A204.1 (cell line): ENCODE measurements at regions not wholly inside any gene's neighbourhood (a gene's known extent, or its start where the extent isn't known, plus 50 kb on each side); places are given as distances from the start of the nearest gene placed in this dataset.

Experiments
- FAIRE-seq: peaks from 2 replicates; lab custom pipeline; 2012; peaks lifted over from hg19 to GRCh38; lab: Jason Lieb, UNC

- FAIRE-seq = no peak
Observed at GRCh38 chr2:146123714-146124113, 1603.8 kb upstream of the ZEB2 start.

GRCh38 chr2:146123256-146123655, 1603.3 kb upstream of the ZEB2 start:
- FAIRE-seq = no peak

- FAIRE-seq = no peak
Observed at GRCh38 chr2:146119586-146119985, 1599.7 kb upstream of the ZEB2 start.

GRCh38 chr2:146108993-146109392, 1589.1 kb upstream of the ZEB2 start:
- FAIRE-seq = no peak

- no peak for FAIRE-seq
Observed at GRCh38 chr2:146094185-146094584, 1574.3 kb upstream of the ZEB2 start.

GRCh38 chr2:146081459-146081858, 1561.5 kb upstream of the ZEB2 start:
- no peak for FAIRE-seq

- FAIRE-seq = peak; percentile 46
Observed at GRCh38 chr2:146080925-146081324, 1561.0 kb upstream of the ZEB2 start.

GRCh38 chr2:146079216-146079615, 1559.3 kb upstream of the ZEB2 start:
- FAIRE-seq = no peak

GRCh38 chr2:146077156-146077555, 1557.2 kb upstream of the ZEB2 start:
- FAIRE-seq = no peak

GRCh38 chr2:146068051-146068450, 1548.1 kb upstream of the ZEB2 start:
- no peak for FAIRE-seq

GRCh38 chr2:146048141-146048540, 1528.2 kb upstream of the ZEB2 start:
- no peak for FAIRE-seq

- FAIRE-seq = no peak
Observed at GRCh38 chr2:146041274-146041910, 1521.5 kb upstream of the ZEB2 start.

GRCh38 chr2:146040051-146040450, 1520.1 kb upstream of the ZEB2 start:
- no peak for FAIRE-seq

GRCh38 chr2:146038014-146038413, 1518.1 kb upstream of the ZEB2 start:
- FAIRE-seq = no peak

GRCh38 chr2:146037334-146037870, 1517.5 kb upstream of the ZEB2 start:
- FAIRE-seq = no peak

- no peak for FAIRE-seq
Observed at GRCh38 chr2:146031158-146031557, 1511.2 kb upstream of the ZEB2 start.

- FAIRE-seq = no peak
Observed at GRCh38 chr2:146027156-146027555, 1507.2 kb upstream of the ZEB2 start.

GRCh38 chr2:146025519-146025918, 1505.6 kb upstream of the ZEB2 start:
- no peak for FAIRE-seq

GRCh38 chr2:146024212-146024743, 1504.4 kb upstream of the ZEB2 start:
- no peak for FAIRE-seq

- no peak for FAIRE-seq
Observed at GRCh38 chr2:146004462-146004861, 1484.5 kb upstream of the ZEB2 start.

GRCh38 chr2:146003337-146003736, 1483.4 kb upstream of the ZEB2 start:
- no peak for FAIRE-seq

- no peak for FAIRE-seq
Observed at GRCh38 chr2:145994910-145995309, 1475.0 kb upstream of the ZEB2 start.

GRCh38 chr2:145992572-145992971, 1472.7 kb upstream of the ZEB2 start:
- no peak for FAIRE-seq

- no peak for FAIRE-seq
Observed at GRCh38 chr2:145987793-145988192, 1467.9 kb upstream of the ZEB2 start.
